ENCODE measurements at regions not wholly inside any gene's neighbourhood (a gene's known extent, or its start where the extent isn't known, plus 50 kb on each side); places are given as distances from the start of the nearest gene placed in this dataset.

DNA sequence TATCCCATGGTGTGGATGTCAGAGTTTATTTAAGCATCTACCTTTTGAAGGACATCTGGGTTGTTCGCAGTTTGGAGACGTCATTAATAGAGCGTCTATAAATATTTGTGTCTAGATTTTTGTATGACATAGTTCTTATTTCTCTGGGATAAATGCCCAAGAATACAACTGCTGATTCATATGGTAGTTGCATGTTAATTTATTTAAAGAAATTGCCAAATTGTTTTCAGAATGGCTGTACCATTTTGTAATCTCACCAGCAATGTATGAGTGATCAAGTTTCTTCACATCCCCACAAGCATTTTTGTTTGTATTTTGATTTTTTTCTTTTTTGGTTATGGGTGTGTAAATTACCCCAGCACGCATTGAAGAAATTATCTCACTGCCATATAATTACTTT is 656.9 kb downstream of the NTRK3 start:
- TF ChIP-seq, protein P1, sequence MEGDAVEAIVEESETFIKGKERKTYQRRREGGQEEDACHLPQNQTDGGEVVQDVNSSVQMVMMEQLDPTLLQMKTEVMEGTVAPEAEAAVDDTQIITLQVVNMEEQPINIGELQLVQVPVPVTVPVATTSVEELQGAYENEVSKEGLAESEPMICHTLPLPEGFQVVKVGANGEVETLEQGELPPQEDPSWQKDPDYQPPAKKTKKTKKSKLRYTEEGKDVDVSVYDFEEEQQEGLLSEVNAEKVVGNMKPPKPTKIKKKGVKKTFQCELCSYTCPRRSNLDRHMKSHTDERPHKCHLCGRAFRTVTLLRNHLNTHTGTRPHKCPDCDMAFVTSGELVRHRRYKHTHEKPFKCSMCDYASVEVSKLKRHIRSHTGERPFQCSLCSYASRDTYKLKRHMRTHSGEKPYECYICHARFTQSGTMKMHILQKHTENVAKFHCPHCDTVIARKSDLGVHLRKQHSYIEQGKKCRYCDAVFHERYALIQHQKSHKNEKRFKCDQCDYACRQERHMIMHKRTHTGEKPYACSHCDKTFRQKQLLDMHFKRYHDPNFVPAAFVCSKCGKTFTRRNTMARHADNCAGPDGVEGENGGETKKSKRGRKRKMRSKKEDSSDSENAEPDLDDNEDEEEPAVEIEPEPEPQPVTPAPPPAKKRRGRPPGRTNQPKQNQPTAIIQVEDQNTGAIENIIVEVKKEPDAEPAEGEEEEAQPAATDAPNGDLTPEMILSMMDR (conservative IDR thresholded peaks at IDR 0.05; ENCODE audit: low read depth in 2 of 2): no peak
- TF ChIP-seq, protein P2, sequence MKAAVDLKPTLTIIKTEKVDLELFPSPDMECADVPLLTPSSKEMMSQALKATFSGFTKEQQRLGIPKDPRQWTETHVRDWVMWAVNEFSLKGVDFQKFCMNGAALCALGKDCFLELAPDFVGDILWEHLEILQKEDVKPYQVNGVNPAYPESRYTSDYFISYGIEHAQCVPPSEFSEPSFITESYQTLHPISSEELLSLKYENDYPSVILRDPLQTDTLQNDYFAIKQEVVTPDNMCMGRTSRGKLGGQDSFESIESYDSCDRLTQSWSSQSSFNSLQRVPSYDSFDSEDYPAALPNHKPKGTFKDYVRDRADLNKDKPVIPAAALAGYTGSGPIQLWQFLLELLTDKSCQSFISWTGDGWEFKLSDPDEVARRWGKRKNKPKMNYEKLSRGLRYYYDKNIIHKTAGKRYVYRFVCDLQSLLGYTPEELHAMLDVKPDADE (IDR thresholded peaks at IDR 0.05): no peak
- TF ChIP-seq POLR2AphosphoS5 (IDR thresholded peaks at IDR 0.05; ENCODE audit: low read depth) (no peak), EZH2 (IDR thresholded peaks at IDR 0.05; ENCODE audit: low read depth, unreplicated experiment) (no peak), EZH2phosphoT487 (IDR thresholded peaks at IDR 0.05; ENCODE audit: unreplicated experiment) (no peak), JUNB (IDR thresholded peaks at IDR 0.05; ENCODE audit: unreplicated experiment) (no peak), CREB1 (CRISPR knock-in tag; IDR thresholded peaks at IDR 0.05; ENCODE audit: low read depth) (no peak), ZNF331 (CRISPR knock-in tag; IDR thresholded peaks at IDR 0.05; ENCODE audit: low read depth) (no peak), ZNF114 (CRISPR knock-in tag; IDR thresholded peaks at IDR 0.05) (no peak), NANOG (IDR thresholded peaks at IDR 0.05; ENCODE audit: borderline replicate concordance) (no peak), STAT1 (IDR thresholded peaks at IDR 0.05; ENCODE audit: unreplicated experiment) (no peak)
- TF ChIP-seq, protein P3, sequence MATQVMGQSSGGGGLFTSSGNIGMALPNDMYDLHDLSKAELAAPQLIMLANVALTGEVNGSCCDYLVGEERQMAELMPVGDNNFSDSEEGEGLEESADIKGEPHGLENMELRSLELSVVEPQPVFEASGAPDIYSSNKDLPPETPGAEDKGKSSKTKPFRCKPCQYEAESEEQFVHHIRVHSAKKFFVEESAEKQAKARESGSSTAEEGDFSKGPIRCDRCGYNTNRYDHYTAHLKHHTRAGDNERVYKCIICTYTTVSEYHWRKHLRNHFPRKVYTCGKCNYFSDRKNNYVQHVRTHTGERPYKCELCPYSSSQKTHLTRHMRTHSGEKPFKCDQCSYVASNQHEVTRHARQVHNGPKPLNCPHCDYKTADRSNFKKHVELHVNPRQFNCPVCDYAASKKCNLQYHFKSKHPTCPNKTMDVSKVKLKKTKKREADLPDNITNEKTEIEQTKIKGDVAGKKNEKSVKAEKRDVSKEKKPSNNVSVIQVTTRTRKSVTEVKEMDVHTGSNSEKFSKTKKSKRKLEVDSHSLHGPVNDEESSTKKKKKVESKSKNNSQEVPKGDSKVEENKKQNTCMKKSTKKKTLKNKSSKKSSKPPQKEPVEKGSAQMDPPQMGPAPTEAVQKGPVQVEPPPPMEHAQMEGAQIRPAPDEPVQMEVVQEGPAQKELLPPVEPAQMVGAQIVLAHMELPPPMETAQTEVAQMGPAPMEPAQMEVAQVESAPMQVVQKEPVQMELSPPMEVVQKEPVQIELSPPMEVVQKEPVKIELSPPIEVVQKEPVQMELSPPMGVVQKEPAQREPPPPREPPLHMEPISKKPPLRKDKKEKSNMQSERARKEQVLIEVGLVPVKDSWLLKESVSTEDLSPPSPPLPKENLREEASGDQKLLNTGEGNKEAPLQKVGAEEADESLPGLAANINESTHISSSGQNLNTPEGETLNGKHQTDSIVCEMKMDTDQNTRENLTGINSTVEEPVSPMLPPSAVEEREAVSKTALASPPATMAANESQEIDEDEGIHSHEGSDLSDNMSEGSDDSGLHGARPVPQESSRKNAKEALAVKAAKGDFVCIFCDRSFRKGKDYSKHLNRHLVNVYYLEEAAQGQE (IDR thresholded peaks at IDR 0.05; ENCODE audit: unreplicated experiment): no peak
- TF ChIP-seq, protein P4, sequence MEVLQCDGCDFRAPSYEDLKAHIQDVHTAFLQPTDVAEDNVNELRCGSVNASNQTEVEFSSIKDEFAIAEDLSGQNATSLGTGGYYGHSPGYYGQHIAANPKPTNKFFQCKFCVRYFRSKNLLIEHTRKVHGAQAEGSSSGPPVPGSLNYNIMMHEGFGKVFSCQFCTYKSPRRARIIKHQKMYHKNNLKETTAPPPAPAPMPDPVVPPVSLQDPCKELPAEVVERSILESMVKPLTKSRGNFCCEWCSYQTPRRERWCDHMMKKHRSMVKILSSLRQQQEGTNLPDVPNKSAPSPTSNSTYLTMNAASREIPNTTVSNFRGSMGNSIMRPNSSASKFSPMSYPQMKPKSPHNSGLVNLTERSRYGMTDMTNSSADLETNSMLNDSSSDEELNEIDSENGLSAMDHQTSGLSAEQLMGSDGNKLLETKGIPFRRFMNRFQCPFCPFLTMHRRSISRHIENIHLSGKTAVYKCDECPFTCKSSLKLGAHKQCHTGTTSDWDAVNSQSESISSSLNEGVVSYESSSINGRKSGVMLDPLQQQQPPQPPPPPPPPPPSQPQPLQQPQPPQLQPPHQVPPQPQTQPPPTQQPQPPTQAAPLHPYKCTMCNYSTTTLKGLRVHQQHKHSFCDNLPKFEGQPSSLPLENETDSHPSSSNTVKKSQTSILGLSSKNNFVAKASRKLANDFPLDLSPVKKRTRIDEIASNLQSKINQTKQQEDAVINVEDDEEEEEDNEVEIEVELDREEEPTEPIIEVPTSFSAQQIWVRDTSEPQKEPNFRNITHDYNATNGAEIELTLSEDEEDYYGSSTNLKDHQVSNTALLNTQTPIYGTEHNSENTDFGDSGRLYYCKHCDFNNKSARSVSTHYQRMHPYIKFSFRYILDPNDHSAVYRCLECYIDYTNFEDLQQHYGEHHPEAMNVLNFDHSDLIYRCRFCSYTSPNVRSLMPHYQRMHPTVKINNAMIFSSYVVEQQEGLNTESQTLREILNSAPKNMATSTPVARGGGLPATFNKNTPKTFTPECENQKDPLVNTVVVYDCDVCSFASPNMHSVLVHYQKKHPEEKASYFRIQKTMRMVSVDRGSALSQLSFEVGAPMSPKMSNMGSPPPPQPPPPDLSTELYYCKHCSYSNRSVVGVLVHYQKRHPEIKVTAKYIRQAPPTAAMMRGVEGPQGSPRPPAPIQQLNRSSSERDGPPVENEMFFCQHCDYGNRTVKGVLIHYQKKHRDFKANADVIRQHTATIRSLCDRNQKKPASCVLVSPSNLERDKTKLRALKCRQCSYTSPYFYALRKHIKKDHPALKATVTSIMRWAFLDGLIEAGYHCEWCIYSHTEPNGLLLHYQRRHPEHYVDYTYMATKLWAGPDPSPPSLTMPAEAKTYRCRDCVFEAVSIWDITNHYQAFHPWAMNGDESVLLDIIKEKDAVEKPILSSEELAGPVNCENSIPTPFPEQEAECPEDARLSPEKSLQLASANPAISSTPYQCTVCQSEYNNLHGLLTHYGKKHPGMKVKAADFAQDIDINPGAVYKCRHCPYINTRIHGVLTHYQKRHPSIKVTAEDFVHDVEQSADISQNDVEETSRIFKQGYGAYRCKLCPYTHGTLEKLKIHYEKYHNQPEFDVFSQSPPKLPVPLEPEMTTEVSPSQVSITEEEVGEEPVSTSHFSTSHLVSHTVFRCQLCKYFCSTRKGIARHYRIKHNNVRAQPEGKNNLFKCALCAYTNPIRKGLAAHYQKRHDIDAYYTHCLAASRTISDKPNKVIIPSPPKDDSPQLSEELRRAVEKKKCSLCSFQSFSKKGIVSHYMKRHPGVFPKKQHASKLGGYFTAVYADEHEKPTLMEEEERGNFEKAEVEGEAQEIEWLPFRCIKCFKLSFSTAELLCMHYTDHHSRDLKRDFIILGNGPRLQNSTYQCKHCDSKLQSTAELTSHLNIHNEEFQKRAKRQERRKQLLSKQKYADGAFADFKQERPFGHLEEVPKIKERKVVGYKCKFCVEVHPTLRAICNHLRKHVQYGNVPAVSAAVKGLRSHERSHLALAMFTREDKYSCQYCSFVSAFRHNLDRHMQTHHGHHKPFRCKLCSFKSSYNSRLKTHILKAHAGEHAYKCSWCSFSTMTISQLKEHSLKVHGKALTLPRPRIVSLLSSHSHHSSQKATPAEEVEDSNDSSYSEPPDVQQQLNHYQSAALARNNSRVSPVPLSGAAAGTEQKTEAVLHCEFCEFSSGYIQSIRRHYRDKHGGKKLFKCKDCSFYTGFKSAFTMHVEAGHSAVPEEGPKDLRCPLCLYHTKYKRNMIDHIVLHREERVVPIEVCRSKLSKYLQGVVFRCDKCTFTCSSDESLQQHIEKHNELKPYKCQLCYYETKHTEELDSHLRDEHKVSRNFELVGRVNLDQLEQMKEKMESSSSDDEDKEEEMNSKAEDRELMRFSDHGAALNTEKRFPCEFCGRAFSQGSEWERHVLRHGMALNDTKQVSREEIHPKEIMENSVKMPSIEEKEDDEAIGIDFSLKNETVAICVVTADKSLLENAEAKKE (CRISPR knock-in tag; IDR thresholded peaks at IDR 0.05): no peak
